CD4-positive, alpha-beta T cell treated with Interleukin-17A for 4 hours (primary cell): ENCODE measurements at regions not wholly inside any gene's neighbourhood (a gene's known extent, or its start where the extent isn't known, plus 50 kb on each side); places are given as distances from the start of the nearest gene placed in this dataset.
"Not testable (repeated sequence)": the region's sequence is repeated elsewhere in the genome, so short reads cannot be mapped to it uniquely, and the experiment has no call there.

ENCODE experiments used
- DNase-seq: peaks from one replicate; pipeline ENCODE4 v3.0.0-alpha.2; 2020; ENCODE audit warnings: mixed read lengths

DNA sequence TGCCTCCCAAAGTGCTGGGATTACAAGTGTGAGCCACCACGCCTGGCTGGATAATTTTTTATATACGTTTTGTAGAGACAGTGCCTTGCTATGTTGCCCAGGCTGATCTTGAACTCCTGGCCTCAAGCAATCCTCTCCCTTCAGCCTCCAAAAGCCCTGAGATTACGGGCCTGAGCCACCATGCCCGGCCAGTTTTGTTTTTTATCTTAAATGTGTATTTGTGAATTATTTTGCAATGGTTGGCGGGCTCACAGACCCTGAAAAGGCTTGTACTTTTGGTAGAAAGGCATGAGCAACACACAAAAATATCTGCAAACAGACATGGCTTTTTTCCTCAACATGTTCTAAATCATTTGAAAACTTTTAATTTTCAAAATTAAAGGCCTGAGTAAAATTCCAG is 73.4 kb upstream of the TMEM18 start:
- no peak for DNase-seq

DNA sequence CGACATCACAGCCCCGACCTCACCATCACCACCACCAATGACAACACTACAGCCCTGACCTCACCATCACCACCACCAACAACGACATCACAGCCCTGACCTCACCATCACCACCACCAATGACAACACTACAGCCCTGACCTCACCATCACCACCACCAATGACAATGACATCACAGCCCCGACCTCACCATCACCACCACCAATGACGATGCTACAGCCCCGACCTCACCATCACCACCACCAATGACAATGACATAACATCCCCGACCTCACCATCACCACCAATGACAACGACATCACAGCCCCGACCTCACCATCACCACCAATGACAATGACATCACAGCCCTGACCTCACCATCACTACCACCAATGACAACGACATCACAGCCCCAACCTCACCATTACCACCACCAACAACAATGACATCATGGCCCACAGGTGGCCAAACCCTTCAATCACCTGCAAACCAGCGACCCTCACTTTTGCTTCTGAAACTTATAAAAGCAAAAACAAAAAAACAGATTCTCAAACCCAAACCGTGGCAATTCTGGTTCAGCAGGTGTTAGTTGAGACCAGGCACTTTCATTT is 70.7 kb upstream of the TMEM18 start:
- no peak for DNase-seq

DNA sequence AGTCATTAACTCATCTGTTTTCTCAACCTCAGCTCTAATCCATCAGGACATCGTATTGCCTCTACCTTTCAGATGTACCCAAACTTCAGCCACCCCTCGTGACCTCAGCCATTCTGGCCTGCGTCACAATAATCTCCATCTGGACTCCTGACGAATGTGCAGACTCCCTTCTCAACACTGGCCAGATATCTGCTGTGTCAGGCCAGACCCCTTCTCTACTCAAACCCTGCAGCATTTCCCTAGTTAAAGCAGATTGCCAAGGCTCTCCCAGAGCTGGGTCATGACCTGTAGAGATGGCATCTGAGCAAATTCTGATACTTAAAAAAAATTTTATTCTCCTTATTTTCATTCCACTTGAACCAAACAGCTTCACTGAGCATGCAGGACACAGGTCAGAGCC is 69.5 kb upstream of the TMEM18 start:
- no peak for DNase-seq

- no peak for DNase-seq
Observed at GRCh38 chr2:744088-744487, 66.9 kb upstream of the TMEM18 start.

DNA sequence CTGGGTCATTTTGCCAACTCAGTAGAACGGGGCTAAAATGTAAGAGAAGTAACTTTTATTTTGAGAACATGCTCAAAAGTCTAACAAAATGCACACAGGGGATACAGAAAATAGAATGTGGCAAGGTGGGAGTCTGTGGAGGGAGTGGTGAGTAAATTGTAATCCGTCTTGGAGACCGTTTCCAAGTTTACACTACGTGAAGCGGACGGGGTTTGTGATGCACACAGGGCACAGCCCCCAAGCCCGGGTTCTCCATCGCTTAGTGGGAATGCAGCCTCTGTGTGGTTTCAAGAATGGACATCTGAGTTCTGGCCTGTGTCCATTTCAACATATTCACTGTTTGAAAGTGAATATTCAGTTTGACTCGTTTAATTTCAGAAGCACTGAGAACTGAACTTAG is 65.0 kb upstream of the TMEM18 start:
- DNase-seq = no peak

DNA sequence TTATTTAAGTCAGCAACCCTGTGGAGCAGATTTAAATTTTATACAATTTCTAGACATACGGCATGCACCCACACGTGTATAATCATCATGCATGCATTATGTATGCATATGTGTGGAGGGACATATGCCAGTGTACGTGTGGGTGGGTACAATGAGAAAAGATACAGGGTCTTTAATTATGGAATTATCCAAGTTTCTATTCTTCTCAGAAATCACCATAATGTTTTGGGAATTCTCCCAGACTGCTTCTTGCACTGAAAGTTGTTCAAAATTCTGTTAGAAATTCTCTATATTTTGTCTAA is 63.9 kb upstream of the TMEM18 start:
- DNase-seq = no peak

- peak; percentile 7 for DNase-seq
Observed at GRCh38 chr2:740322-741194, 63.4 kb upstream of the TMEM18 start.

- not testable (repeated sequence) for DNase-seq
Observed at GRCh38 chr2:739864-740321, 62.7 kb upstream of the TMEM18 start.

GRCh38 chr2:736939-737338 is 59.7 kb upstream of the TMEM18 start:
- DNase-seq = no peak

DNA sequence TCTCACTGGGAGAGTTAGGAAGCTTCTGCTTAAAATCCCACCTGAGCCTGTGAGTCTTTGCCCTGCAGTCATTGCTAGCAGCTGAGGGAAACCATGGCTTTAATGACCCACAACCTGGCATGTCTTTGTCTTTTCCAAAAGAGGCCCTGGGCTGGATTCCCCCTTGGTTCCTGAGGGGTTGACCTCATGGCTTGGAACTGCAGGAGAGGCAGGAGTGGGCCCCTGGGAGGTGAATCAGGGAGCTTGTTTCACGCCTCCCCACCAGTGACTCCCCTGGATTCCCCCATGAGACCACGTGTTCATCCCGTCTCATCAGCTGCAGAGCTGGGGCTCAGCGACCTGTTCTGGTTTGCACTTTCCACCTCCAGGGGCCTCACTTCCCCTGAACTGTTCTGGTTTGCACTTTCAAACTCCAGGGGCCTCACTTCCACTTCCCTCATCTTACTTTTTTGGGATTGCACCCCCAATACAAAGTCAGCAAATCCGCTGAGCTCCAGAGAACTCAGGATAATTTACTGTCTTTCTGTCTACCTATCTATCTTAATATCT is 58.5 kb upstream of the TMEM18 start:
- DNase-seq = no peak

- DNase-seq = no peak
Observed at GRCh38 chr2:734496-734895, 57.3 kb upstream of the TMEM18 start.

DNA sequence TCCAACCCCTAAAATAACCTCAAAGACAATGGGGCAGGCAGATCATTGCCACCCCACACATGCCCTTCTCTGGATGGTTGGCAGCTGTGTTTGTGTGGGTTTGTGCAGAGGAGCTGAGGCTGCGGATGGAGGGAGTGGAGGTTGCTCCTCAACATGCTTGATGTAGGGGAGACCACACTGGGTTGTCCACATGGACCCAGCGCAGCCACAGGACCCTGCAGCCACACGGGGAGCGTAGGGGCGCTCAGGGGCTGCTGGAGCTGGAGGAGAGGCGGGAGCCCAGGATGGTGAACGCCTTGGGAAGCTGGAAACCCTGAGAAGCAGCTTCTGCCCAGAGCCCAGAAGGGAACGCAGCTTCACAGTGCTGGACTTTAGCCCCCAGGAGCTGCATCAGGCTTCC is 56.3 kb upstream of the TMEM18 start:
- no peak for DNase-seq

DNA sequence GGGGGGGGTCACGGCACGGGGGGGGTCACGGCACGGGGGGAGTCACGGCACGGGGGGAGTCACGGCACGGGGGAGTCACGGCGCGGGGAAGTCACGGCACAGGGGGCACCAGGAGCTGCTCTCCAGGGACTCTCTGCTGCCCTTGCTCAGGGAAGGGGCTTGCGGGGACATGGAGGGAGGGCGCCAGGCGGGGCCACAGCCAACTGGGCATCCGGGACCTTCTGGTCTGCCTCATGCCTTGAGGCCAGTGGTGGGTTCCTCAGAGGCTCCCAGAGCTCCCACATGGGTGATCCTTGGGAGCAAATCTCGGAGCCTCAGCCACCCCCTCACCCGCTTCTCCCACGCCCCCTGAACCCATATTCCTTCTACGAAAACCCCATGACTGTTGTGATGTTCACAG is 55.8 kb upstream of the TMEM18 start:
- DNase-seq = no peak

DNA sequence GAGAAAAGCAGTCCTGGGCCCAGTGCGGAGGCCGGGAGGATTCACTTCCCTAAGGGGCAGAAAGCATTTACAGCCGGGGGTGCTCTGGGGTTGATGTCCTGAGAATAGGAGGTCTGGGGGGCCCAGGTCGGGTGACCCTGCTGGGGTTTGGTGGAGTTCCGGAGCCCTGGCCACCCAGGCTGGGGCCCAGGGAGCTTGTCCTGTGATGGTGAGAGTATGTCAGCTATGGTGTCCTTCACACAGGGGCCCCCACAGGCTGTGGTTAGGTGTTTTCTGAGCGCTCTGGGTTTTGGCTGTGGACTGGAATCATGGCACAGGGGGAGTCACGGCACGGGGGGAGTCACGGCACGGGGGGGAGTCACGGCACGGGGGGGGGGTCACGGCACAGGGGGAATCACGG is 54.5 kb upstream of the TMEM18 start:
- DNase-seq = no peak

DNA sequence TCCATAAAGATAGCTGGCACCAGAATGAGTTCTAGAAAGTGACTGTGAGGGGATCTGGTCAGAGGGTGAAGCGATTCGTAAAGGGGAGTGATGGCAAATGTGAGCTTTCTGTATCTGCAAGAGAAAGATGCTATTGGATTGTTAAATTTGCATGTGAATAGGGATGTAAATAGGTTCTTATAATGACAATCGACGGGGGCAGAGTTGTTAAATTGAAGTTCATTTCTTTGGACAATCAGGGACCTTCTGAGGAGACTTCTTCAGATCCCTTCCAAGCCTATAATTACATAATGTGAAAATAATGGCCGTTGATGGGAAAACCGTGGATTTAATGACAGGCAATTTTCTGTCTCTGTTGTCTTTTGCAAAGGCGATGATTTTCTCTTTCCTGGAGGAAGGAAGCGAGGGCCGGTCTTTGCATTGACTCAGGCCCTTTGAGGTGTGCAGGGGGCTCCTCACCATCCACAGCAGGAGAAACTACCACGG is 52.2 kb upstream of the TMEM18 start:
- DNase-seq = no peak

GRCh38 chr2:728165-728564 is 51.0 kb upstream of the TMEM18 start:
- no peak for DNase-seq

- DNase-seq = no peak
Observed at GRCh38 chr2:727071-727470, 49.9 kb upstream of the TMEM18 start.
